ENCODE measurements at regions not wholly inside any gene's neighbourhood (a gene's known extent, or its start where the extent isn't known, plus 50 kb on each side); places are given as distances from the start of the nearest gene placed in this dataset.

- no peak overlapping the region for H3K27ac Mint-ChIP-seq
- ATAC-seq (replicated peaks in 1 of 2) (no peak), DNase-seq (no peak)
- H3K4me1 Mint-ChIP-seq (ENCODE audit: low read depth), result no peaks in the 10 kb centered on the region
- H3K4me3 Mint-ChIP-seq, result no peak overlapping the region
- H3K36me3 Mint-ChIP-seq (ENCODE audit: insufficient read depth in 2 of 2), result no peaks in the 10 kb centered on the region
- H3K27me3 Mint-ChIP-seq (ENCODE audit: low read depth), result peaks cover 9% of the 10 kb centered on the region
- no peaks in the 10 kb centered on the region for H3K9me3 Mint-ChIP-seq
Measured at GRCh38 chr2:129757915-129758783, 221.3 kb upstream of the RAB6C start.

GRCh38 chr2:129758784-129759471 is 220.5 kb upstream of the RAB6C start:
- ATAC-seq (replicated peaks in 1 of 2), result no peak
- Mint-ChIP-seq H3K36me3 (ENCODE audit: insufficient read depth in 2 of 2) (no peaks in the 10 kb centered on the region), H3K27me3 (ENCODE audit: low read depth) (peaks cover 9% of the 10 kb centered on the region), H3K4me1 (ENCODE audit: low read depth) (no peaks in the 10 kb centered on the region), H3K9me3 (no peaks in the 10 kb centered on the region), H3K27ac (no peak overlapping the region), H3K4me3 (no peak overlapping the region)
- no peak for DNase-seq

GRCh38 chr2:129759472-129760010 is 219.9 kb upstream of the RAB6C start:
- no peak for ATAC-seq (replicated peaks in 1 of 2)
- no peak overlapping the region for H3K27ac Mint-ChIP-seq

GRCh38 chr2:129760669-129761068 is 218.8 kb upstream of the RAB6C start:
- no peak for DNase-seq
- no peak for ATAC-seq (replicated peaks in 1 of 2)
- Mint-ChIP-seq H3K36me3 (ENCODE audit: insufficient read depth in 2 of 2) (no peaks in the 10 kb centered on the region), H3K27ac (no peak overlapping the region), H3K4me1 (ENCODE audit: low read depth) (no peaks in the 10 kb centered on the region), H3K9me3 (no peaks in the 10 kb centered on the region), H3K4me3 (no peak overlapping the region), H3K27me3 (ENCODE audit: low read depth) (peaks cover 5% of the 10 kb centered on the region)

More at GRCh38 chr2:129759472-129760010, 219.9 kb upstream of the RAB6C start:
- Mint-ChIP-seq H3K4me1 (ENCODE audit: low read depth) (no peaks in the 10 kb centered on the region), H3K27me3 (ENCODE audit: low read depth) (peaks cover 9% of the 10 kb centered on the region), H3K36me3 (ENCODE audit: insufficient read depth in 2 of 2) (no peaks in the 10 kb centered on the region), H3K9me3 (no peaks in the 10 kb centered on the region), H3K4me3 (no peak overlapping the region)
- no peak for DNase-seq

GRCh38 chr2:129761569-129762021 is 217.9 kb upstream of the RAB6C start:
- no peak for ATAC-seq (replicated peaks in 1 of 2)
- DNase-seq, result no peak
- Mint-ChIP-seq H3K27ac (no peak overlapping the region), H3K27me3 (ENCODE audit: low read depth) (no peaks in the 10 kb centered on the region), H3K36me3 (ENCODE audit: insufficient read depth in 2 of 2) (no peaks in the 10 kb centered on the region), H3K4me1 (ENCODE audit: low read depth) (no peaks in the 10 kb centered on the region), H3K9me3 (no peaks in the 10 kb centered on the region), H3K4me3 (no peak overlapping the region)

- Mint-ChIP-seq H3K4me1 (ENCODE audit: low read depth) (no peaks in the 10 kb centered on the region), H3K9me3 (no peaks in the 10 kb centered on the region), H3K36me3 (ENCODE audit: insufficient read depth in 2 of 2) (no peaks in the 10 kb centered on the region), H3K27me3 (ENCODE audit: low read depth) (no peaks in the 10 kb centered on the region), H3K4me3 (no peak overlapping the region), H3K27ac (no peak overlapping the region)
- ATAC-seq (replicated peaks in 1 of 2) (no peak), DNase-seq (no peak)
Measured at GRCh38 chr2:129762386-129763189, 216.9 kb upstream of the RAB6C start.

GRCh38 chr2:129763190-129763846 is 216.1 kb upstream of the RAB6C start:
- Mint-ChIP-seq H3K9me3 (no peaks in the 10 kb centered on the region), H3K4me1 (ENCODE audit: low read depth) (no peaks in the 10 kb centered on the region), H3K36me3 (ENCODE audit: insufficient read depth in 2 of 2) (no peaks in the 10 kb centered on the region), H3K27ac (no peak overlapping the region), H3K4me3 (no peak overlapping the region), H3K27me3 (ENCODE audit: low read depth) (no peaks in the 10 kb centered on the region)
- ATAC-seq (replicated peaks in 1 of 2) (no peak), DNase-seq (no peak)

GRCh38 chr2:129763966-129764365 is 215.5 kb upstream of the RAB6C start:
- H3K4me1 Mint-ChIP-seq (ENCODE audit: low read depth), result no peaks in the 10 kb centered on the region
- H3K9me3 Mint-ChIP-seq, result no peaks in the 10 kb centered on the region
- DNase-seq, result no peak
- H3K4me3 Mint-ChIP-seq, result no peak overlapping the region
- no peak overlapping the region for H3K27ac Mint-ChIP-seq
- H3K36me3 Mint-ChIP-seq (ENCODE audit: insufficient read depth in 2 of 2), result no peaks in the 10 kb centered on the region
- no peak for ATAC-seq (replicated peaks in 1 of 2)
- H3K27me3 Mint-ChIP-seq (ENCODE audit: low read depth), result no peaks in the 10 kb centered on the region

GRCh38 chr2:129764376-129765325 is 214.8 kb upstream of the RAB6C start:
- Mint-ChIP-seq H3K9me3 (no peaks in the 10 kb centered on the region), H3K27me3 (ENCODE audit: low read depth) (no peaks in the 10 kb centered on the region), H3K36me3 (ENCODE audit: insufficient read depth in 2 of 2) (no peaks in the 10 kb centered on the region), H3K4me1 (ENCODE audit: low read depth) (no peaks in the 10 kb centered on the region), H3K4me3 (no peak overlapping the region), H3K27ac (no peak overlapping the region)
- ATAC-seq (replicated peaks in 1 of 2), result no peak
- DNase-seq, result no peak

- Mint-ChIP-seq H3K9me3 (no peaks in the 10 kb centered on the region), H3K27ac (no peak overlapping the region), H3K4me3 (no peak overlapping the region), H3K4me1 (ENCODE audit: low read depth) (no peaks in the 10 kb centered on the region), H3K27me3 (ENCODE audit: low read depth) (no peaks in the 10 kb centered on the region), H3K36me3 (ENCODE audit: insufficient read depth in 2 of 2) (no peaks in the 10 kb centered on the region)
- DNase-seq (no peak), ATAC-seq (replicated peaks in 1 of 2) (no peak)
Measured at GRCh38 chr2:129765326-129765677, 214.2 kb upstream of the RAB6C start.

GRCh38 chr2:129765678-129766351 is 213.7 kb upstream of the RAB6C start:
- DNase-seq, result no peak
- Mint-ChIP-seq H3K27me3 (ENCODE audit: low read depth) (no peaks in the 10 kb centered on the region), H3K4me1 (ENCODE audit: low read depth) (no peaks in the 10 kb centered on the region), H3K9me3 (no peaks in the 10 kb centered on the region), H3K4me3 (no peak overlapping the region), H3K27ac (no peak overlapping the region), H3K36me3 (ENCODE audit: insufficient read depth in 2 of 2) (no peaks in the 10 kb centered on the region)
- ATAC-seq (replicated peaks in 1 of 2), result no peak
